Right lobe of liver (tissue), 6 donors: ENCODE measurements at regions not wholly inside any gene's neighbourhood (a gene's known extent, or its start where the extent isn't known, plus 50 kb on each side); places are given as distances from the start of the nearest gene placed in this dataset.
"Not testable (repeated sequence)": the region's sequence is repeated elsewhere in the genome, so short reads cannot be mapped to it uniquely, and the experiment has no call there.

ENCODE experiments used
- ATAC-seq, 4 donors: fragments of 200-7000 bp; cut with Tn5 transposase; one replicate each; pipeline ENCODE4 v1.9.1; 2020; ENCODE audit warnings: mild to moderate bottlenecking in 4 of 4, moderate library complexity in 4 of 4
- DNase-seq, 3 donors: peaks; one replicate each; pipeline ENCODE4 v3.0.0-alpha.2; 2020
- H3K27ac ChIP-seq, 3 donors: fragments of 200-600 bp; one replicate each; pipeline ENCODE4 v1.8.0; 2022
- H3K27me3 ChIP-seq, 2 donors: fragments of 200-600 bp; one replicate each; pipeline ENCODE4 v1.8.0; 2022
- H3K36me3 ChIP-seq, 4 donors: fragments of 200-600 bp; sonication (generic) in 1 of 4; one replicate each; pipeline versions ENCODE4 v1.5.1 to v1.8.0; 2017 to 2022; ENCODE audit warnings: control low read depth in 1 of 4
- H3K4me1 ChIP-seq, 4 donors: fragments of 200-600 bp; sonication (generic) in 1 of 4; one replicate each; pipeline versions ENCODE4 v1.5.1 to v1.8.0; 2017 to 2022; ENCODE audit warnings: control low read depth in 1 of 4
- H3K4me3 ChIP-seq, 3 donors: fragments of 200-600 bp; one replicate each; pipeline ENCODE4 v1.8.0; 2022
- H3K9me3 ChIP-seq, 4 donors: fragments of 200-600 bp; sonication (generic) in 1 of 4; one replicate each; pipeline versions ENCODE4 v1.5.1 to v1.8.0; 2017 to 2022; ENCODE audit warnings: control low read depth in 1 of 4
- WGBS: methylation state at CpG from one replicate; pipeline ENCODE4 v1.1.6; 2018; ENCODE audit warnings: low coverage, low lambda C conversion rate; ENCODE audit not compliant: insufficient coverage; ENCODE audit errors: missing lambda C conversion rate; 5-methylcytosine and 5-hydroxymethylcytosine counted together
- intact Hi-C, 2 donors: fragments of 100-400 bp; cut with DNase I; formaldehyde crosslinking; loops; one replicate each; pipeline versions ENCODE4 v1.11.2 to v1.14.1; 2022
- TF ChIP-seq, protein P1 (sequence below), 4 donors: fragments of 200-600 bp in 3 of 4; fragments of 450-650 bp in 1 of 4; IDR thresholded peaks; one replicate each; pipeline versions ENCODE4 v1.5.1 to v1.8.0; 2016 to 2022; ENCODE audit warnings: antibody characterized with exemption in 4 of 4, mild to moderate bottlenecking in 2 of 4
- donor health status: DM: no; HTN: yes; CAD: no.
- donor health status: DM: no; HTN: no; CAD: no.
- donor health status: DM: no; HTN: no; CAD: no.
- donor health status: DM: no; HTN: yes; CAD: no.
- donor health status: DM: no; HTN: yes; CAD: no.

GRCh38 chr21:5217933-5218332, 5303.4 kb upstream of the TPTE start:
- H3K36me3 ChIP-seq, H3K4me1 ChIP-seq, ATAC-seq, DNase-seq, H3K27ac ChIP-seq, H3K27me3 ChIP-seq, intact Hi-C loops, H3K4me3 ChIP-seq, H3K9me3 ChIP-seq: not testable (repeated sequence)
- 16% methylated on average over 4 of the region's 4 CpGs for WGBS

DNA sequence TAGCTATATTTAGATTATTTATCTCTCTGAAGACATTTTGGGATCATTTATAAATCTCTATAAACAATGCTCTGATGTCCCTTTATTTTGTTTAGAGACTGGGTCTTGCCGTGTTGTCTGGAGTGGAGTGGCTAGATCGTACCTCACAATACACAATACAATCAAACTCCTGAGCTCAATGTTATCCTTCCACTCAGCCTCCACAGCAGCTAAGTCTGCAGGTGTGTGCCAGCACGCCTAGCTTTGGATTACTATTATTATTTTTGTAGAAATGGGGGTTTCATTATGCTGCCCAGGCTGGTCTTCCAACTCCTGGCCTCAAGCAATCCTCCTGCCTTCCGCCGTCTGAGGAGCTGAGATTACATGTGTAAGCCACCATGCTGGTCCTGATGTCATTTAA, 5301.4 kb upstream of the TPTE start:
- H3K4me1 ChIP-seq, intact Hi-C loops, ATAC-seq, H3K27ac ChIP-seq, H3K36me3 ChIP-seq, H3K9me3 ChIP-seq, DNase-seq, H3K4me3 ChIP-seq, H3K27me3 ChIP-seq: not testable (repeated sequence)
- 29% methylated on average over 5 of the region's 5 CpGs for WGBS

GRCh38 chr21:5220468-5220867, 5300.9 kb upstream of the TPTE start:
- 41% methylated on average over 6 of the region's 6 CpGs for WGBS
- TF ChIP-seq, protein P1, sequence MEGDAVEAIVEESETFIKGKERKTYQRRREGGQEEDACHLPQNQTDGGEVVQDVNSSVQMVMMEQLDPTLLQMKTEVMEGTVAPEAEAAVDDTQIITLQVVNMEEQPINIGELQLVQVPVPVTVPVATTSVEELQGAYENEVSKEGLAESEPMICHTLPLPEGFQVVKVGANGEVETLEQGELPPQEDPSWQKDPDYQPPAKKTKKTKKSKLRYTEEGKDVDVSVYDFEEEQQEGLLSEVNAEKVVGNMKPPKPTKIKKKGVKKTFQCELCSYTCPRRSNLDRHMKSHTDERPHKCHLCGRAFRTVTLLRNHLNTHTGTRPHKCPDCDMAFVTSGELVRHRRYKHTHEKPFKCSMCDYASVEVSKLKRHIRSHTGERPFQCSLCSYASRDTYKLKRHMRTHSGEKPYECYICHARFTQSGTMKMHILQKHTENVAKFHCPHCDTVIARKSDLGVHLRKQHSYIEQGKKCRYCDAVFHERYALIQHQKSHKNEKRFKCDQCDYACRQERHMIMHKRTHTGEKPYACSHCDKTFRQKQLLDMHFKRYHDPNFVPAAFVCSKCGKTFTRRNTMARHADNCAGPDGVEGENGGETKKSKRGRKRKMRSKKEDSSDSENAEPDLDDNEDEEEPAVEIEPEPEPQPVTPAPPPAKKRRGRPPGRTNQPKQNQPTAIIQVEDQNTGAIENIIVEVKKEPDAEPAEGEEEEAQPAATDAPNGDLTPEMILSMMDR (IDR thresholded peaks at IDR 0.05): peak in 2 of 4 donors; percentile 18 to 38
- H3K4me3 ChIP-seq, intact Hi-C loops, H3K36me3 ChIP-seq, H3K27ac ChIP-seq, H3K4me1 ChIP-seq, H3K9me3 ChIP-seq, H3K27me3 ChIP-seq, ATAC-seq: not testable (repeated sequence)
- DNase-seq: peak in 2 of 3 donors; percentile 28 to 54

DNA sequence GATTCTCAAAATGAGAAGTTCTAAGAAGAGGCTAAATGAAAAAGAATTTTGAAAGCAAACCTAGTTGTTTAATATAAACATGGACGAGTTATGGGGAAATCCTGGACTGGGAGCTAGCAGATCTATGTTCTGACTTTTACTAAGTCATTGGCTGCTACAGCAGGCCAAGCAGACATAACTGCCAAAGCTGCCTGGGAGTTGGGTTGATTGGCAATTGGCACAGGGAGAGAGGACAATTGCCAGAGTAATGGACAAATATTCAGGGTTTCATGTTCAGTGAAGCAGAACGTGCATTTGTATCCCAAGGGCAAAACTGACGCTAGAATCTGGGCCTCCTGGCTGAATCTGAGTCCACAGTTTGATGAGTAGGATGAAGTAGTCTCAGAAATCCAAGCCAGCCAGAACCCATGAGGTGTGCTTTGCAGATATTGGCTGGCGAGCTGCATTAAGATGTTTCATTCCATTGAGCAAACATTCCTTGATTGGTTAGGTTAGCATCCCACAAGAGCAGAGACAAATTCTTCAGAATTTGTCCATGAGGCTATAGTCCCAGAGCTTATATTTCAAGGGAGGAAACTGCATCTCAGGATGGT, 5299.8 kb upstream of the TPTE start:
- H3K36me3 ChIP-seq, H3K27me3 ChIP-seq, DNase-seq, H3K27ac ChIP-seq, H3K4me3 ChIP-seq, H3K9me3 ChIP-seq, intact Hi-C loops, ATAC-seq, H3K4me1 ChIP-seq: not testable (repeated sequence)
- WGBS: 31% methylated on average over 4 of the region's 4 CpGs

DNA sequence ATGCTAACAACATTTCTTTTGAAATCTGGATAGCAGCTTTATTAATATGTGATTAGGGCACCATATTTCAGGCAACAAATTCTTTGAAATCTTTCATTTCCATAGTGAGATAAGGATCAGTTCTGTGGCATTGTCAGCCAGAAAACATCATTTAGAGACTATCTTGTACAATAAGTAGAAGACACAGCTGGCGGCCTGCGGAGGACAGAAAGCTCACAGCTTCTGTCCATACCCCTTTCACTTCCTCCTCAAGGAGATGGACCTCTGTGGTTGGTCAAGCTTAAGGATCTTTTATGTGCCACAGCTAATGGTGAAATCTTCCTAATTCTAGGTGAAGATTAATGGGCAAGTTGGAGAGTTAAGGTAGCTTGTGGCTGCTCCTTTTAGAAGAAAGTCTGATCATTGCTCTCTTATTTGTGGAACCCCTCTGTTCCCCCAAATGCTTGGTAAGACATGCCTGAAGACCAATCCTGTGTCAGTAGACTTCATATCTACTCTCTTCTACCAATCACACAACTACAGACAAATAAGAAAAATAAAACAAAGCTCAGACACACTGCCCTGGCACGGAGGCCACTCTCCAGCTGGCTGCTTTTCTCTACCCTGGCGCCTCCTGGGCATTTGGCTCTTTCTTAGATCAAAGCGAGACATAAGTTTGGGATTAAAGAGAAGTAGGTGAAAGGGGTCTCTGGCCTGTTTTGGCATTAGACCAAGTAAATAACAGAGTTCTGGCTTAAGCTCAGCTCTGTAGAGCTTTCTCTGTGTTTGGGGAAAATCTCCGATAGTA, 5298.2 kb upstream of the TPTE start:
- intact Hi-C loops, H3K27me3 ChIP-seq, H3K9me3 ChIP-seq, ATAC-seq, H3K4me3 ChIP-seq, H3K36me3 ChIP-seq, H3K27ac ChIP-seq, H3K4me1 ChIP-seq: not testable (repeated sequence)
- WGBS: 31% methylated on average over 6 of the region's 6 CpGs
- peak in 2 of 3 donors; percentile 19 to 55 for DNase-seq

DNA sequence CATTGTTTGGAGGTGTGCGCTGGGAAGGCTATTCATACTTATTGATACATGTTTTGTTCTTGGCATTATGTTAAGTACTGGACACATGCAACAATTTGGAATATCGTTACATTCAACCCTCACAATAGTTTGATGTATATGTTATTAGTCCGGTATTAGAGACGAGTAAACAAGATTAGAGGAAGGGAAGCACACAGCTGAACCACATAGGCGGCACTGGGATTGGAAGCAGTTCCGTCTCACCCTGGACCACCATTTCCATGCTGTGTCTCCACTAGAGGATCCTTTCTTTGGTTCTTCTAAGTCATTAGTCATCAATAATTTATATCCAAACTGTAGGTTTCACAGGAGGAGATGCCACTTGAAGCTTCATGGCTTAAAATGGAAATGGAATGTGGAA, 5297.2 kb upstream of the TPTE start:
- H3K4me3 ChIP-seq, H3K27ac ChIP-seq, H3K36me3 ChIP-seq, H3K4me1 ChIP-seq, intact Hi-C loops, DNase-seq, H3K27me3 ChIP-seq, H3K9me3 ChIP-seq, ATAC-seq: not testable (repeated sequence)
- WGBS: 37% methylated on average over 6 of the region's 6 CpGs

GRCh38 chr21:5227252-5227651, 5294.1 kb upstream of the TPTE start:
- H3K27ac ChIP-seq, H3K27me3 ChIP-seq, H3K4me1 ChIP-seq, H3K9me3 ChIP-seq, DNase-seq, H3K4me3 ChIP-seq, intact Hi-C loops, ATAC-seq, H3K36me3 ChIP-seq: not testable (repeated sequence)
- 5% methylated on average over 1 of the region's 1 CpG for WGBS

- ATAC-seq, H3K4me3 ChIP-seq, H3K9me3 ChIP-seq, DNase-seq, H3K27me3 ChIP-seq, H3K4me1 ChIP-seq, H3K27ac ChIP-seq, H3K36me3 ChIP-seq, intact Hi-C loops: not testable (repeated sequence)
- 51% methylated on average over 4 of the region's 4 CpGs for WGBS
Measured at GRCh38 chr21:5230561-5230960, 5290.8 kb upstream of the TPTE start.

DNA sequence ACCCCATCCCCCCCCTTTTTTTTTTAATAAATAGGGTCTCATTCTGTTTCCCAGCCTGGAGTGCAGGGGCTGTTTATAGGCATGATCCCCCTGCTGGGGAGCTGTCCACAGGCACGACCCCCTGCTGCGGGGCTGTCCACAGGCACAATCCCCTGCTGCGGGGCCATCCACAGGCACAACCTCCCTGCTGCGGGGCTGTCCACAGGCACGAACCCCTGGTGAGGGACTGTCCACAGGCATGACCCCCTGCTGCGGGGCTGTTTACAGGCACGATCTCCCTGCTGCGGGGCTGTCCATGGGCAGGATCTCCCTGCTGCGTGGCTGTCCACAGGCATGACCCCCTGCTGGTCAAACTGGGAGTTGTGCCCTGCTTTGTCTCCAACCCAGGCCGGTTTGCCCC, 5290.1 kb upstream of the TPTE start:
- H3K4me1 ChIP-seq, intact Hi-C loops, H3K27me3 ChIP-seq, ATAC-seq, H3K9me3 ChIP-seq, H3K36me3 ChIP-seq, H3K4me3 ChIP-seq, H3K27ac ChIP-seq: not testable (repeated sequence)
- 51% methylated on average over 10 of the region's 10 CpGs for WGBS
- DNase-seq: peak in 2 of 3 donors; percentile 22 to 67

- 37% methylated on average over 7 of the region's 7 CpGs for WGBS
- H3K27ac ChIP-seq: not testable (repeated sequence)
Measured at GRCh38 chr21:5232176-5232958, 5289.0 kb upstream of the TPTE start.

More at GRCh38 chr21:5232176-5232958, 5289.0 kb upstream of the TPTE start:
- H3K36me3 ChIP-seq, intact Hi-C loops, H3K4me3 ChIP-seq, H3K27me3 ChIP-seq, H3K9me3 ChIP-seq, H3K4me1 ChIP-seq: not testable (repeated sequence)
- ATAC-seq (peak in 1 of 4 donors; percentile 40), DNase-seq (peak in 2 of 3 donors; percentile 20 to 55)
